Body of pancreas (tissue), 4 donors: ENCODE measurements at regions not wholly inside any gene's neighbourhood (a gene's known extent, or its start where the extent isn't known, plus 50 kb on each side); places are given as distances from the start of the nearest gene placed in this dataset.

Experiments used
- CTCF ChIP-seq, 7 experiments: fragments of 450-650 bp in 4 of 7; fragments of 200-600 bp in 3 of 7; sonication (generic) in 3 of 7; IDR thresholded peaks; one replicate each; pipeline ENCODE4 v1.5.1; 2016 to 2019; ENCODE audit warnings: antibody characterized with exemption in 7 of 7
- POLR2A ChIP-seq, 3 donors: fragments of 450-650 bp; IDR thresholded peaks; one replicate each; pipeline ENCODE4 v1.6.1; 2016; ENCODE audit warnings: antibody characterized with exemption in 3 of 3, mild to moderate bottlenecking in 2 of 3

- TF ChIP-seq POLR2A (IDR thresholded peaks at IDR 0.05) (no peak), CTCF (IDR thresholded peaks at IDR 0.05) (no peak)
These were observed 154.9 kb upstream of the TECRL start for GRCh38 chr4:64564126-64564525.
